ENCODE measurements at regions not wholly inside any gene's neighbourhood (a gene's known extent, or its start where the extent isn't known, plus 50 kb on each side); places are given as distances from the start of the nearest gene placed in this dataset.

DNA sequence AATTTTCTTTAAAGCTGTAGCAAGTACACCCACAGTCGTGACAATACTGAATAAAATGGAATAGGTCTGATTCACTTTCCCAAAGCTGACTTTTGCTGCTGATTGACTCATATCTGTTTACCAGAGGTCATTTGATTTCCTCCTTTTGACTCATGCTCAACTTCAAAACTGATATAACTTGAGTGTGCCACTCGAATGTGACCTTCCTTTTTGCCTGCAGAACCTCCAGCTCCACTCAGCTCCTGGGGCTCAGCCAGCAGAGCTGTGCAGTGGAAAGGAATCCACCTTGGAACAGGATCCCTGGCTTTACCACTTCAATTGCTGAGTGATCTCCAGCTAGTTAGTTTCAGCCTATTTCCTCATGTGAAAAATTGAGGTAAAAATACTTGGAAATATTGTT, 84.1 kb downstream of the FEM1C start:
- no peaks in the 10 kb centered on the region for H3K9me3 Mint-ChIP-seq
- peaks cover 31% of the 10 kb centered on the region for H3K27me3 Mint-ChIP-seq
- no peak overlapping the region for H3K27ac Mint-ChIP-seq
- Histone ChIP-seq H3K27me3 (ENCODE audit: control insufficient read depth in 1 of 2, insufficient read depth in 2 of 2, low read length in 2 of 2) (peaks cover 8 to 12% of the 10 kb centered on the region in 2 experiments), H3K27ac (ENCODE audit: low read depth in 1 of 2, low read length in 2 of 2) (no peak overlapping the region), H3K4me1 (ENCODE audit: insufficient read depth, low read length) (no peaks in the 10 kb centered on the region), H3K4me3 (ENCODE audit: low read length) (no peak overlapping the region), H3K36me3 (ENCODE audit: insufficient read depth, low read length) (no peaks in the 10 kb centered on the region), H3K9me3 (ENCODE audit: control insufficient read depth in 1 of 2, insufficient read depth in 1 of 2, low read length in 2 of 2) (no peaks in the 10 kb centered on the region)
- no peak overlapping the region for H3K4me3 Mint-ChIP-seq
- no peak for ATAC-seq (ENCODE audit: poor library complexity)
- ChIA-PET CTCF (no interaction called here), POLR2A (no interaction called here)
- intact Hi-C loops (cut with DNase I, micrococcal nuclease) = no loop called here
- no peaks in the 10 kb centered on the region for H3K36me3 Mint-ChIP-seq (ENCODE audit: low read depth)
- H3K4me1 Mint-ChIP-seq (ENCODE audit: low read depth) = no peaks in the 10 kb centered on the region
- DNase-seq = peak in 2 of 14 experiments; percentile 16 to 56
- TF ChIP-seq, protein P1, sequence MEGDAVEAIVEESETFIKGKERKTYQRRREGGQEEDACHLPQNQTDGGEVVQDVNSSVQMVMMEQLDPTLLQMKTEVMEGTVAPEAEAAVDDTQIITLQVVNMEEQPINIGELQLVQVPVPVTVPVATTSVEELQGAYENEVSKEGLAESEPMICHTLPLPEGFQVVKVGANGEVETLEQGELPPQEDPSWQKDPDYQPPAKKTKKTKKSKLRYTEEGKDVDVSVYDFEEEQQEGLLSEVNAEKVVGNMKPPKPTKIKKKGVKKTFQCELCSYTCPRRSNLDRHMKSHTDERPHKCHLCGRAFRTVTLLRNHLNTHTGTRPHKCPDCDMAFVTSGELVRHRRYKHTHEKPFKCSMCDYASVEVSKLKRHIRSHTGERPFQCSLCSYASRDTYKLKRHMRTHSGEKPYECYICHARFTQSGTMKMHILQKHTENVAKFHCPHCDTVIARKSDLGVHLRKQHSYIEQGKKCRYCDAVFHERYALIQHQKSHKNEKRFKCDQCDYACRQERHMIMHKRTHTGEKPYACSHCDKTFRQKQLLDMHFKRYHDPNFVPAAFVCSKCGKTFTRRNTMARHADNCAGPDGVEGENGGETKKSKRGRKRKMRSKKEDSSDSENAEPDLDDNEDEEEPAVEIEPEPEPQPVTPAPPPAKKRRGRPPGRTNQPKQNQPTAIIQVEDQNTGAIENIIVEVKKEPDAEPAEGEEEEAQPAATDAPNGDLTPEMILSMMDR (IDR thresholded peaks at IDR 0.05) = no peak

DNA sequence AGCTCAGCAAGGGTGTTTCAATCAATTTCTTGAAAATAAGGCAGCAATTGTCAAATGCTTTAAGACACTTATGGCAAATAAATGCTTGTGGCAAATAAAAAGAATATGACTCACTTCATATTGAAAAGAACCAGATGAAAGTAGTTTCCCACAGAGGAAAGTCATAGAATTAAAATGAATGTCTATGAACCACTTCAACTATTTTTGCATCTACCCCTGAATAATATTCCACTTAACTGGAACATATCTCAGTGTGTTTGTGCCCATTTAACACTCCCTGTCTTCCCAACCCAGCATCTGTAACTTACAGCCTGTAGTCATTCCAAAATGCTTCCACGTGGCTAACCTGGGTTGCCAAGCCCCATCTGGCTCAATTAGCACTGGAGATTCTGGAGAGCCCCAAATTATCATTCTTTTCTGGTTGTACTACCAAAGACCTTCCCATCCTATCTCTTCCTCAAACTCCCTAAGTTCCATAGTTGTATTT, 84.7 kb downstream of the FEM1C start:
- ChIA-PET POLR2A (no interaction called here), CTCF (no interaction called here)
- Mint-ChIP-seq H3K36me3 (ENCODE audit: low read depth) (no peaks in the 10 kb centered on the region), H3K27me3 (peaks cover 29% of the 10 kb centered on the region), H3K27ac (no peak overlapping the region), H3K4me1 (ENCODE audit: low read depth) (no peaks in the 10 kb centered on the region), H3K9me3 (no peaks in the 10 kb centered on the region), H3K4me3 (no peak overlapping the region)
- no peak for ATAC-seq (ENCODE audit: poor library complexity)
- no peak overlapping the region for H3K27ac ChIP-seq (ENCODE audit: low read depth in 1 of 2, low read length in 2 of 2)
- no peaks in the 10 kb centered on the region for H3K36me3 ChIP-seq (ENCODE audit: insufficient read depth, low read length)
- no peak overlapping the region for H3K4me3 ChIP-seq (ENCODE audit: low read length)
- H3K27me3 ChIP-seq (ENCODE audit: control insufficient read depth in 1 of 2, insufficient read depth in 2 of 2, low read length in 2 of 2) = peaks cover 8 to 12% of the 10 kb centered on the region in 2 experiments
- no peaks in the 10 kb centered on the region for H3K9me3 ChIP-seq (ENCODE audit: control insufficient read depth in 1 of 2, insufficient read depth in 1 of 2, low read length in 2 of 2)
- no peak for DNase-seq
- TF ChIP-seq, protein P1 (IDR thresholded peaks at IDR 0.05) = no peak
- H3K4me1 ChIP-seq (ENCODE audit: insufficient read depth, low read length) = no peaks in the 10 kb centered on the region
- intact Hi-C loops (cut with DNase I, micrococcal nuclease) = no loop called here

DNA sequence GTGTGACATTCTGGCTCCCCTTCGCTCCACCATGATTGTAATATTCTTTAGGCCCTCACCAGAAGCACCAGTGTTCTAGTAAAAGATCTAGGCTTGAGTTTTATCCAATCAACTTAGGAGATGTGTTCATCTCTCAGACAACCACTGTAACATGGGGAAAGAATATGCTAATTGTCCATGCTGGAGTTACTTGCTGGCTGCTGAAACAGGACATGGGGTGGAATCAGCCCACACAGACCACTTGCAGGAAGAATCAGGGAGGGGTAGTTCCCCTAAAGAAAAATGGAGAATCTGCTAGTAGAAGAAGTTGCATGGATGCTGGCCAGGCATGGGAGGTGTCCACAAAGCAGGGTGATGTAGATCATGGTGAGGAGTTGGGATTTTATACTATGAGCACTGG, 86.2 kb downstream of the FEM1C start:
- ChIA-PET POLR2A (no interaction called here), CTCF (no interaction called here)
- Histone ChIP-seq H3K4me3 (ENCODE audit: low read length) (no peak overlapping the region), H3K4me1 (ENCODE audit: insufficient read depth, low read length) (no peaks in the 10 kb centered on the region), H3K9me3 (ENCODE audit: control insufficient read depth in 1 of 2, insufficient read depth in 1 of 2, low read length in 2 of 2) (no peaks in the 10 kb centered on the region), H3K27ac (ENCODE audit: low read depth in 1 of 2, low read length in 2 of 2) (no peak overlapping the region), H3K27me3 (ENCODE audit: control insufficient read depth in 1 of 2, insufficient read depth in 2 of 2, low read length in 2 of 2) (peaks cover 3 to 12% of the 10 kb centered on the region in 2 experiments), H3K36me3 (ENCODE audit: insufficient read depth, low read length) (no peaks in the 10 kb centered on the region)
- no peak for DNase-seq
- TF ChIP-seq, protein P1 (IDR thresholded peaks at IDR 0.05) = no peak
- no peak for ATAC-seq (ENCODE audit: poor library complexity)
- H3K4me1 Mint-ChIP-seq (ENCODE audit: low read depth) = no peaks in the 10 kb centered on the region
- H3K9me3 Mint-ChIP-seq = no peaks in the 10 kb centered on the region
- intact Hi-C loops (cut with DNase I, micrococcal nuclease) = no loop called here
- H3K27me3 Mint-ChIP-seq = peaks cover 32% of the 10 kb centered on the region
- no peak overlapping the region for H3K4me3 Mint-ChIP-seq
- no peaks in the 10 kb centered on the region for H3K36me3 Mint-ChIP-seq (ENCODE audit: low read depth)
- no peak overlapping the region for H3K27ac Mint-ChIP-seq
